ENCODE measurements at regions not wholly inside any gene's neighbourhood (a gene's known extent, or its start where the extent isn't known, plus 50 kb on each side); places are given as distances from the start of the nearest gene placed in this dataset.
A peak's percentile ranks its signal among the peaks of the same experiment; 100 is the strongest.

GRCh38 chr3:14288177-14288788 is 109.7 kb downstream of the LSM3 start:
- peaks cover 11% of the 10 kb centered on the region for H3K4me1 ChIP-seq
- H3K9me3 ChIP-seq: no peaks in the 10 kb centered on the region
- no peak for TF ChIP-seq CTCF (IDR thresholded peaks at IDR 0.05)
- H3K27ac ChIP-seq: no peak overlapping the region
- ATAC-seq (no peak), DNase-seq (no peak)
- no peaks in the 10 kb centered on the region for H3K27me3 ChIP-seq
- intact Hi-C loops (cut with DNase I): no loop called here
- no peak overlapping the region for H3K4me3 ChIP-seq
- H3K36me3 ChIP-seq: no peaks in the 10 kb centered on the region

DNA sequence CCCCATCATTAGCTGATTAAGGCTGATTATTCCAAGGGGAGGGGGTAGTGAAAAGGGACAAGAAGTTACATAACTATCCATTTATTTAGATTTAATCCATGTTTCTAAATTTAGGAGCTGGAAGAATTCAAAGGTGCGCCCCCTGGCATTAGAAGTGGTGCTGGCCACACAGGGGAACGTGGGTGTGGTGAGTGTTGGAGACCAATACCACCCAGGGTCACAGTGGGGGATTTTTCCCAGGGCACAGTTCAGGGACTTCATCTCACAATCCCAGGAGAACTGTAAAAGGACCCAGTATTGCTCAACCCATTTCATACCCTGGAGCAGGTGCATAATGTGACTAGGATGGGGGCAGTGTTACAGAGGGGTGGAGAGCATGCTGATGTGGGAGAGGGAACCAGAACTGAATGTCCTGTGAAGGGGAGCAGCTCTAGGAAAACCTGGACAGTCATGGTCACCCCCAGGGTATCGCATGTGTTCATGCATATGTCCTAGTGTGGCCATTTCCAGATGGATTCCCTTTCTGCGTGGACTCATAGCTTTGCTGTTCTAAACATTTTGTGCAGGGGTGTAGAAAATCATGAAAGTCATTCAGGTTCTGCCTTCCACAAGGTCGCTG is 110.3 kb downstream of the LSM3 start:
- H3K36me3 ChIP-seq: no peaks in the 10 kb centered on the region
- H3K4me3 ChIP-seq: no peak overlapping the region
- TF ChIP-seq CTCF (IDR thresholded peaks at IDR 0.05): no peak
- DNase-seq (no peak), ATAC-seq (no peak)
- intact Hi-C loops (cut with DNase I): no loop called here
- no peaks in the 10 kb centered on the region for H3K27me3 ChIP-seq
- no peak overlapping the region for H3K27ac ChIP-seq
- H3K4me1 ChIP-seq: peaks cover 10% of the 10 kb centered on the region
- H3K9me3 ChIP-seq: no peaks in the 10 kb centered on the region

- no peaks in the 10 kb centered on the region for H3K27me3 ChIP-seq
- H3K27ac ChIP-seq: no peak overlapping the region
- H3K4me3 ChIP-seq: no peak overlapping the region
- peak; percentile 39 for ATAC-seq
- no peak for DNase-seq
- no peak for TF ChIP-seq CTCF (IDR thresholded peaks at IDR 0.05)
- peaks cover 5% of the 10 kb centered on the region for H3K4me1 ChIP-seq
- intact Hi-C loops (cut with DNase I): no loop called here
- no peaks in the 10 kb centered on the region for H3K36me3 ChIP-seq
- H3K9me3 ChIP-seq: no peaks in the 10 kb centered on the region
These were observed 111.2 kb downstream of the LSM3 start for GRCh38 chr3:14289590-14290461.

GRCh38 chr3:14290631-14291385 is 111.6 kb upstream of the SLC6A6 start:
- DNase-seq: no peak

More at GRCh38 chr3:14290631-14291385, 111.6 kb upstream of the SLC6A6 start:
- no peak overlapping the region for H3K4me3 ChIP-seq
- H3K9me3 ChIP-seq: no peaks in the 10 kb centered on the region
- intact Hi-C loops (cut with DNase I): no loop called here
- ATAC-seq: peak; percentile 61
- H3K27ac ChIP-seq: no peak overlapping the region
- H3K27me3 ChIP-seq: no peaks in the 10 kb centered on the region
- H3K36me3 ChIP-seq: no peaks in the 10 kb centered on the region
- peaks cover 2% of the 10 kb centered on the region for H3K4me1 ChIP-seq
- TF ChIP-seq CTCF (IDR thresholded peaks at IDR 0.05): no peak

Measured in upper lobe of right lung (tissue), 1 donor.